Fibroblast of lung (primary cell): ENCODE measurements at regions not wholly inside any gene's neighbourhood (a gene's known extent, or its start where the extent isn't known, plus 50 kb on each side); places are given as distances from the start of the nearest gene placed in this dataset.

Experiments
- EZH2 ChIP-seq: IDR thresholded peaks from 2 replicates; pipeline ENCODE4 v1.5.1; 2012; ENCODE audit warnings: low read length, control low read depth, mild to moderate bottlenecking; ENCODE audit errors: missing control alignments
- TF ChIP-seq, protein P1 (sequence below), 2 donors: IDR thresholded peaks in 1 of 2; conservative IDR thresholded peaks in 1 of 2; 1 replicate in 1 of 2; 2 replicates in 1 of 2; pipeline ENCODE4 v1.5.1; 2011 to 2012; ENCODE audit warnings: low read length in 2 of 2, control low read depth in 1 of 2, inconsistent platforms in 1 of 2, low read depth in 1 of 2, mild to moderate bottlenecking in 1 of 2

DNA sequence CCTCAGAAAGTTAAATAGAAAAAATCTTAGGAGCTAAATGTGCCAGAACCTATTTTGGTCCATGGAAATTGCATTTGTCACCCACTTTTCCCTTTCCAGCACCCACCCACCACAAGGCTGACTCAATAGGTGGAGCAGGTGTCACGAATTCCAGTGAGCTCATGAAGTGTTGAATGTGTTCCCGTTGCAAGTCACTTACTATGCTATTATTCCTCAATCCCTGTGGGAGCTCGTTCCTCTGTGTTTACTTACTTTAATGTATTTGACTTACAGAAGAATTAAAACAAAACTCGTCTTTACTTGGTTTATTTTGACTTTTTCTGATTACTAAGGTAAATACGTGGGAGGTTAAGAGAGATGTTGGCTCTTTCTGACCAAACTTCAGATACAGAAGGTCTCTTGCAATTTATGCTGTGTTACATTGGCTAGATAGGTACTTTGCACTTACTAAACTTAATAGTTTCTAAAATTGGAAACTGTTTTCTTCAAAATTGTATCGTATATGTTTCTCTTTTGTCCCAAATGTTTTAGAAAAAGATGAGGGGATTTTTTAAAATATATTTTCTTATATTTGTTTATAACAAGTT is 269.4 kb upstream of the NOVA1 start:
- TF ChIP-seq, protein P1, sequence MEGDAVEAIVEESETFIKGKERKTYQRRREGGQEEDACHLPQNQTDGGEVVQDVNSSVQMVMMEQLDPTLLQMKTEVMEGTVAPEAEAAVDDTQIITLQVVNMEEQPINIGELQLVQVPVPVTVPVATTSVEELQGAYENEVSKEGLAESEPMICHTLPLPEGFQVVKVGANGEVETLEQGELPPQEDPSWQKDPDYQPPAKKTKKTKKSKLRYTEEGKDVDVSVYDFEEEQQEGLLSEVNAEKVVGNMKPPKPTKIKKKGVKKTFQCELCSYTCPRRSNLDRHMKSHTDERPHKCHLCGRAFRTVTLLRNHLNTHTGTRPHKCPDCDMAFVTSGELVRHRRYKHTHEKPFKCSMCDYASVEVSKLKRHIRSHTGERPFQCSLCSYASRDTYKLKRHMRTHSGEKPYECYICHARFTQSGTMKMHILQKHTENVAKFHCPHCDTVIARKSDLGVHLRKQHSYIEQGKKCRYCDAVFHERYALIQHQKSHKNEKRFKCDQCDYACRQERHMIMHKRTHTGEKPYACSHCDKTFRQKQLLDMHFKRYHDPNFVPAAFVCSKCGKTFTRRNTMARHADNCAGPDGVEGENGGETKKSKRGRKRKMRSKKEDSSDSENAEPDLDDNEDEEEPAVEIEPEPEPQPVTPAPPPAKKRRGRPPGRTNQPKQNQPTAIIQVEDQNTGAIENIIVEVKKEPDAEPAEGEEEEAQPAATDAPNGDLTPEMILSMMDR (conservative IDR thresholded peaks at IDR 0.05 in 1 of 2, IDR thresholded peaks at IDR 0.05 in 1 of 2; ENCODE audit: low read depth in 1 of 2, low read length in 2 of 2) = no peak
- TF ChIP-seq EZH2 = no peak
